Erythroblast (primary cell): ENCODE measurements at regions not wholly inside any gene's neighbourhood (a gene's known extent, or its start where the extent isn't known, plus 50 kb on each side); places are given as distances from the start of the nearest gene placed in this dataset.

Experiments used
- DNase-seq, 2 experiments: peaks; one replicate each; lab custom pipeline; 2025; lab: John Stamatoyannopoulos, UW
- GATA1 ChIP-seq: IDR thresholded peaks from 2 replicates; pipeline ENCODE4 v1.6.1; 2011; ENCODE audit warnings: low read depth, mild to moderate bottlenecking, control low read depth, low read length, moderate library complexity
- POLR2A ChIP-seq: IDR thresholded peaks from 2 replicates; pipeline ENCODE4 v1.6.1; 2011; ENCODE audit warnings: mild to moderate bottlenecking, low read length

DNA sequence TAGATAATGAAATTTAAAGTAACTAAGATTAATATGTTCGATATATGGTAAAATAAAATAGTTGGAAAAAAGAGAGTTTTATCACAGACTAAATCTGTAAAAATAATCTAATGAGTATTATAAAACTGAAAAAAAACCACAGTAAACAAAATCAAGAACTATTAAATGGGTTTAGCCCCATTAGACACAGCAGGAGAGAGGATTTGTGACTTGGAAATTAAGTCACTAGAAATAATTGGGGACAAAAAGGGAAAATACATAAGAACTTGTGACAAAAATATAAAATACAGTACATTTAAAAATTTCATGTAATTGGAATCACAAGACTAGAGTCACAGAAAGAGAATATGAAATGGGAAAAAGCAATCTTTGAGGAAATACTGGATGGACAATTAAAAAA, 1114.6 kb upstream of the KLHL29 start:
- DNase-seq: no peak
- no peak for TF ChIP-seq POLR2A
- TF ChIP-seq GATA1: no peak

DNA sequence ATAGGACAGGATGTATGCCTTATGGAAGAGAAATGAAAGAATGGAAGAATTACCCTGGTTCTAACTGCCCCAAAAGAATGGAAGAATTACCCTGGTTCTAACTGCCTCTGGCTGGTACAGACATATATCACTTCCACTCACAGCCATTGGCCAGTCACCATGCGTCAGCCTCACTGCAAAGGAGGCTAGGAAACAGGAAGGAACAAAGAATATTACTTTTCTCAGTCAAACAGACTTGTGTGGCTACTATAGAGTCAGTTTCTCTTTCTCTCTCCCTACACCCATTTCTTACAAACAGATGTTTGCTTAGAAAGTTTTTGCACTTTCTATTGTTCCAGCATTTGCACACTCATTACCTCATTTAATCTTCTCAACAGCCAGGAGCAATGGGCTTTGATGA, 1111.1 kb upstream of the KLHL29 start:
- DNase-seq: no peak
- no peak for TF ChIP-seq GATA1
- TF ChIP-seq POLR2A: no peak

DNA sequence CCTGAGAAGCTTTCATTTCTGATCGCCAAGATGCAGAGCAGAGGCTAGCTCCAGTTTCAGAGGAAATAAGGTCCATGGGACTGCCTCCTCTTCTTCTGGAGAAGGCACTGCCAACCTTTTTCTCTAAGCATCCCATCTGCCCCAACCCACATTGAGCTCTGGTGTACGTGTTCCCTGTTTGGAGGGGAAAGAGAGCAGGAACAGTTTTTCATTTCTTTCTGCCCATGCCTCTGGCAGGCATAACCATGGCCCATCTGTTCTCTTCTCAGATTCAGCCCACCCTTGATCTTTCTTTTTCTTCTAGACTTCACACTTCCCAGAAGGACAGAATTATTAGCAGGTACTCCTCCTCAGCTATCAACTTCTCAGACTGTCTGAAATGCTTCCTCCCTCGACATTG, 1110.3 kb upstream of the KLHL29 start:
- TF ChIP-seq GATA1: no peak
- TF ChIP-seq POLR2A: no peak
- DNase-seq: no peak

DNA sequence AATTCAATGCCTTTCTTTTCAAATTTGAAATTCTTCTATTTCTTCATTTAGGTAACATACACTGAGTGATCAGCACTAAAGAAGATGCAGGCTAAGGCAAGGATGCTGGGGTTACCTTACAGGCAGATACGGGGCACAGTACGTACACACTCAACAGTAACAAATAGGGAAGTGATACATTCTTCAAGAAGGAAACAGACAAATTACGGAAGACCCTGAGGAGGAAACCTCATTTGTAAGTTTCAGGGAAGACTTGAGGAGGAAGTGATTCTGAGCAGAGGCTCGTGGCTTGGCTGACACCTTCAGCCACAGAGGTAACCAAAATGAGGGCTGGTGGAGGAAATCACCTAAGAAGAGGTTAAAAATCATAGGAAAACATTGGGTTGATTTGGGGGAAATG, 1108.3 kb upstream of the KLHL29 start:
- TF ChIP-seq GATA1 (no peak), POLR2A (no peak)
- DNase-seq: no peak

DNA sequence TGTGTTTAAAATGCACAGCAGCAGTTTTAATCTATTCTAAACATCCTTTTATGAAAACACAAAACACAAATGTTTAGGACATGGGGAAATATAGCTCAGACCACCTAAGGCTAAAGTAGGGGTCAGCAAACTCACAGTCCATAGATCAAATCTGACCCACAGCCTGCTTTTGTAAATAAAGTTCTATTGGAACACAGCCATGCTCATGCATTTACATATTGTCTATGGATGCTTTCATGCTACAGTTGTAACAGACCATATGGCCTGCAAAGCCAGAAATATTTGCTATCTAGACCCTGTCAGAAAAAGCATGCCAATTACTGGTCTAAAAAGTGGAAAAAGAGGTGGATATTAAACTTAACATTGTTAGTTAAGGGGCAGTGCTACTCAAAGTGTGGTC, 1105.4 kb upstream of the KLHL29 start:
- DNase-seq: no peak
- no peak for TF ChIP-seq POLR2A
- TF ChIP-seq GATA1: no peak

DNA sequence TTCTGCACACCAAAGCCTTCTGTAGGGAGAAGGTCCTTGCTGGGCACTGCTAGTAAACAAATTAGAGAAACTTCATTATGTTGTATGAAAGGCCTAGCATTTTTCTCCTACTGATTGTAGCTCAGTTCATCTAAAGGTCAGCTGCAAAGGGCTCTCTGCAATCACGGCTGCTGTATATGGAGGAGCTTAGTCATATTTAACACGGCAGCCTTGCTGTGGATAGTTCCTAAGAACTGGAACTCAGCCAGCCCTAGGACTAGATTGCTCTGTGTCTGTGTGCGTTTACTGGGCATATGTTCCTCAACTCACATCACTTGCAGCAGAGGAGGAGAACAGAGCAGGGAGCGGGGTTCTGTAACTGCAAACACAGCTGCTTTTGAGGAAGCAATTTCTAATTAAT, 1103.9 kb upstream of the KLHL29 start:
- TF ChIP-seq GATA1: no peak
- TF ChIP-seq POLR2A: no peak
- DNase-seq: no peak

DNA sequence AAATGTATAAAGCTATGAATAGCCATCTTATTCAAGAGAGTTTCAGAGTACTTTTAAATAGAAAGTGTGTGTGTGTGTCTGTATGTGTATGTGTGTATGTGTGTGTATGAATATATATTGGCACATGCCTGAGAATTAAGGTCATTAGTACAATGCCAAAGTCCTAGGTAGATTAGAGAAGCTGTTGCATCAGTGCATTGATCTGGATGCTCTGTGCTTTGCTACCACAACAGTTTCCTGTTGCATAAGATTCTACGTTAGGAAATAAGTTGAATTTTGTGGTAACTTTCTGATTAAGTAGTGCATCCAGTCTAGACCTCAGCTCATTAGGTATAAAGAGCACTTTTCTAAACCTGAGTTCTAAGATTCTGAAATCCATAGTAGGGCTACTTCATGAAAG, 1102.8 kb upstream of the KLHL29 start:
- no peak for DNase-seq
- TF ChIP-seq POLR2A: no peak
- TF ChIP-seq GATA1: no peak

DNA sequence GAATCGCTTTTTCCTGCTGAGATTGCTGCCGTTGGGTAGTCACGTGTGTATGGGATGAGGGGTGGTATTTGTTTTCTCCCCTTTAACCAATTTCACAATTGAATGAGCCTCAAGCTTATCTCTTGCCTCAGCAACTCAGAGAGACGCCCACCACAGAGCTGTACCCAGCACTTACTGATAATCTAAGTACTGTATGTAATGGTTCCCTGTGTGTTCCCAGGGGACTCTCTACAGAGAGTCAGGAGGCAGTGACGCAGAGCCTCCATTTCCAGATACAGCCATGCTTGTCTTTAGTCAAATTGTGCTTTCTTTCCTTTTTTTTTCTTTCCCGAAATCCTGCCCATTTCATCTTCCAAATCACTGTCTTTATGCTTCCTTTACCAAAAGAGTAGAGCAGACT, 1102.1 kb upstream of the KLHL29 start:
- no peak for DNase-seq
- no peak for TF ChIP-seq GATA1
- TF ChIP-seq POLR2A: no peak

DNA sequence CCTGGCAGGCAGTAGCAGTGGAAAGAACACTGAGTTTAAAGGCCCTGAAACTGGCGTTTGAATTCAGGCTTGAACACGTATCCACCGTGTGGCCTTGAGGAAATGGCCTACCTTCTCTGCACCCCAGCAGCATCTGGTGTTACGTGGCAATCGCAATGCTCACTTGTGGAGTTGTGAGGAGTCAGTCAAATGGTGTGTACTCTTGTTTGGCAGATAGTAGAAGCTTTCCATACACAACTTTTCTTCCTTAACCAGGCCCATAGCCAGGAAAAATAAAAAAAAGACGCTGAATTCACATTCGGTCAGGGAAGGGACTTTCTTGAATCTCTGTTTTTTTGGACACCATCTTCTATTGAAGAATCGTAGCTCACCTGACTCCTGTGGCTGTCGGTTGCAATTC, 1101.5 kb upstream of the KLHL29 start:
- no peak for DNase-seq
- no peak for TF ChIP-seq POLR2A
- no peak for TF ChIP-seq GATA1

DNA sequence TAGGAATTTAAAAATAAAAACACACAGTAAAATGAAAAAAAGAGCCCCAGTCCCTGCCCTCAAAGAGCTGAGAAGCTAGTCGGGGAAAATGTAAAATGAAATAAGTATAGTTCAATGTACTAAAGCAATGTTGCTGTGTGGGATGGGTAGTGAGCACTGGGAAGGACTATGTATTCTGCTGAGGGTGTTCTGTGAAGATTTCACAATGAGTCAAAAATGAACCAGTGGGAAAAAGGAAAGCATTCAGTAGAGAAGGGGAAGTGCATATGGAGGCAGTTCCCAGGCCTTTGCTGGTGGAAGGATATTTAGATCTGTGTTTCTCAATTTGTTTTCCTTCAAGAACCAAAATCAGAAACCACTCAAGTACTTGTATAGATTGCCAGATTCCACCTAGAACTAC, 1094.7 kb upstream of the KLHL29 start:
- no peak for TF ChIP-seq POLR2A
- no peak for TF ChIP-seq GATA1
- DNase-seq: no peak

DNA sequence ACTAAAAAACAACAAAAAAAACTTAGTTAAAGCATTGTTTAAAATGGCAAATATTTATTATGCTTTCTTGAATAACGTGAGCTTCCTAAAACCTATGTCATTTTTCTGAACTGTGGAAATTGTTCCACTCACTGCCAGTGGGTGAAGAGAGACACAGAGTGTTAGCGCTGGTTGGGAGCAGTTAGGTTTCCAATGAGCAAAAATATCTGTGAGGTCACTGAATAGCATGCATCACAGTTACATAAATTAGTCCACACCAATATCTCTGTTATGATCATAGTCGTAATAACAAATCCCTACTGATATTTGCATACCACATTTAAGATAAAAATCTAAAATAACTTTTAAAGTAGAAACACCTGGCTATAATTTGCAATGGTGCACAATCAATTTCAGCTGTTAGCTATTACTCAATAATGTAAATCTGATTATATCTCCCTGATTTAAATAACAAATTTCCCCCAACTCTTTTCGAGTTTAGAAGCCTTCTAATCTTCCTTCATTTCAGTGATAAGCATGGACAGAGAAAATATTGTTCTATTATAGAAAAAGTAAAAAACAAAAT, 1094.0 kb upstream of the KLHL29 start:
- no peak for DNase-seq
- no peak for TF ChIP-seq GATA1

DNA sequence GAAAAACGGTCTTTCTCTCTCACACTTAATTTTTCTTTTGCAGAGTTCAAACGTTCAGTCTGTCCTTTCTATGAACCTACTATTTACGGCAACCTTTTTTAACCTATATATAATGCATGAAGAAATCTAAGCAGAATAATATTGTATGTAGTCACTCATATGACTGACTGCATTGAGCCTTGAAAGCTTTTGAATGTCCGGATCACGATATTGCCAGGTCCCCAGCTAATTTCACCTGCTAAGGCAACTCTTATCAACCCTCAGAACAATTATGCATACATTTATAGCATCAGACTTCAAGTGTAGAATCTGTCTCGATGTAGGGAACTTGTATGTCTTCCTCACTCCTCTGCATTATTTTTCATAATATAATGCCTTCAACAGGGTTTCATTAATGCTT, 1083.8 kb upstream of the KLHL29 start:
- DNase-seq: no peak
- TF ChIP-seq GATA1 (no peak), POLR2A (no peak)

DNA sequence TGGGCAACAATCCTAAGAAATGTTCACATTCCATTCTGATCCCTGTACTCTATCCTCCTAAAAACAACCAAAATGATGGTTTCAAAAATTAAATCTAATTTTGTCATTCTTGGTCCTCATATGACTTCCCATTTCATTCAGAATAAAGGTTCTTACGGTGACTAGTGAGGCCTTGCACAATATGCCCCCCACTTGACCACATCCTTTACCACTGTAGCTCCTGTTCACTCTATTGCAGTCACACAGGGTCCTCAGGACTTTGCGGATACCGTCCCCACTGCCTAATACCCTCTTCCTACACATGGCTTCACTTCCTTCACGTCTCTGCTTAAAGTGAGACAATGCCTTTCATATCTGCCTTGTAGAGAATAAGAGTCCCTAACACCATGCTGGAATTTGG, 1058.7 kb upstream of the KLHL29 start:
- DNase-seq: no peak
- no peak for TF ChIP-seq POLR2A
- TF ChIP-seq GATA1: no peak

DNA sequence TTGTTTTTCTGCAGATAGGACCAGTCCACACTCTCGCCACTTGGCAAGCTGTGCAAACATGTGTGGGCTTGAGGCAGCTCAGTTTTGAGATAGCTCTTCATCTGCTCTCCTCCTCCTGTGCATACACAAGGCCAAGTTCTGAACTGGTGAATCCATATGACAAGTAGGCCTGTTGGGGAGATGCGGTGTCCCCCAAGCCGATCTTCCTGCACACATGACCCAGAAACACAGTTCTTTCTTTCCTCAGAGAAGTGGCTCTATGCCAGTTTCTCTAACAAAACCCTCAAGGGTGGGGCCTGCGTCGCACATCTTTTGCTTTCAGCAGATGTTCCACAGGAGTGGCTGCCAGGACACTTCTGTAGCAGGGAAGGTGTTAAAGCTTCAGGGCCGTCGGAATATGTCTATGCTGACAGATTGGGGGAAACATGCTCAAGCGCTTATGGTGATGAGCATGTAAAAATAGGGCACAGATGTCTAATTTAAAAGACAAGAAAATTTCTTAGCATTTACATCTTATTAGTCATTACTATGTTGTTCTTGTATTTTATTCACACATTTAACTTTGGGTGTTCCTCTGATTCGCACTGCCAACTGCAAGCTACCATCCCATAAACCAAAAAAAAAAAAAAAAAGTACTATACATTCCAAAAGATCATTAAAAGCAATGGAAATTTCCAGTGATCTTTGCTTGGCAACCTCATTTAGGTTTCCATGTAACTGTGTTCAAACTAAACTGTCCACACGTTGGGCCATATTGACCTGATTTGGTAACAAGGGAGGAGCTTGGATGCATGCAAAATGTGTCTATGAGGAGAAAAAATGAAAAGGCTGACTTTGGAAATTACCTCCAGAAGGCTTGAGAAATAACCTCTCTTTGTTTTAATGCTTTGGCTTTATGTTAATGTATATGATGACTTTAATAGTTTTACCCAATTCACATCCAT, 1055.5 kb upstream of the KLHL29 start:
- no peak for TF ChIP-seq POLR2A
- no peak for TF ChIP-seq GATA1

DNA sequence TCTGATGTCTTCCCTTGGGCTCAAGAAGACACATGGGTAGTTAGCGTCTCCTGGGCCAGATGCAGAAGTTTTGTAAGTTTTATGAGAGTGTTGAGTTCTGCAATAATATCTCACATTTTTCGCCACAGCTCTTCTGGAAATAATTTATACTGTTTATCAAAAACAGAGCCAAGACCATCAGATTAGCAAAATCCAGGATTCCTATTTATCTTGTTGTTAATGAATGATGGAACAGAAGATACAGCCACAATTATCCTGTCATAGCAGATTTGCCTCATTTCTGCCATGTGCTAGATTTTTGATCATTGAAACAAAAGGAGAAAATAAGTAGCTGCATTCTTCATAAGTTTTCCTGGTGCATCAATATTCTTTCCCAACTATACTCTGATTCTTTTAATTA, 1048.6 kb upstream of the KLHL29 start:
- no peak for TF ChIP-seq GATA1
- TF ChIP-seq POLR2A: no peak
- no peak for DNase-seq

More for the DNA sequence above, 1055.5 kb upstream of the KLHL29 start:
- no peak for DNase-seq

DNA sequence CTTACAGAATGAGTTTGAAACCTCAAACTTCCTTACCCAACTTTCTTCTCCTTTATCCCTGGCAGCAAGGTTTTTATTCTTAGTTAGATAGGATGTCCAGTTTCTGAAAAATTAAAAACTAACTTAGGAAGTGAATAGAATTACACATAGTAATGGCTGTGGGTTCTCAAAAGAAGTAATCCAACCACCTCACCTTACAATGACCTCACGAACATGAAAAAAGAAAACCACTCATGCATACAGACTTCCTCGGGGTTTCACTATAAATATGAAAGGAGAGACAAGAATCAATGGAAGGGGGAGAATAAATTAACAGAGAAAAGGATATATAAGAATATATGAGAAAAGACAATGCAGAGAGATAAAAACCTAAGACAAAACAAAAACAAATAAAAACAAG, 1044.3 kb upstream of the KLHL29 start:
- DNase-seq: no peak
- TF ChIP-seq POLR2A: no peak
- no peak for TF ChIP-seq GATA1
